COLO829 (cell line): ENCODE measurements at regions not wholly inside any gene's neighbourhood (a gene's known extent, or its start where the extent isn't known, plus 50 kb on each side); places are given as distances from the start of the nearest gene placed in this dataset.
A peak's percentile ranks its signal among the peaks of the same experiment; 100 is the strongest.

Experiments used
- DNase-seq: peaks from one replicate; pipeline ENCODE4 v3.0.0; 2012; ENCODE audit warnings: low spot score

GRCh38 chr6:4291453-4292403 lies 156.4 kb upstream of the ECI2 start:
- DNase-seq = peak; percentile 71

- no peak for DNase-seq
These were observed 154.5 kb upstream of the ECI2 start for GRCh38 chr6:4289770-4290320.

GRCh38 chr6:4287811-4288244 lies 152.5 kb upstream of the ECI2 start:
- DNase-seq = no peak

GRCh38 chr6:4287372-4287771 lies 152.0 kb upstream of the ECI2 start:
- no peak for DNase-seq

GRCh38 chr6:4282926-4283325 lies 147.6 kb upstream of the ECI2 start:
- DNase-seq = no peak

- DNase-seq = no peak
These were observed 146.2 kb upstream of the ECI2 start for GRCh38 chr6:4281341-4282293.

GRCh38 chr6:4280707-4281106 lies 145.3 kb upstream of the ECI2 start:
- DNase-seq = no peak

GRCh38 chr6:4280031-4280430 lies 144.7 kb upstream of the ECI2 start:
- no peak for DNase-seq

GRCh38 chr6:4274382-4275082 lies 139.2 kb upstream of the ECI2 start:
- DNase-seq = no peak

GRCh38 chr6:4272996-4273395 lies 137.6 kb upstream of the ECI2 start:
- DNase-seq = no peak

- DNase-seq = no peak
These were observed 136.5 kb upstream of the ECI2 start for GRCh38 chr6:4271761-4272470.

GRCh38 chr6:4270776-4271175 lies 135.4 kb upstream of the ECI2 start:
- no peak for DNase-seq

GRCh38 chr6:4270001-4270400 lies 134.6 kb upstream of the ECI2 start:
- DNase-seq = no peak

- DNase-seq = no peak
These were observed 132.8 kb upstream of the ECI2 start for GRCh38 chr6:4268171-4268570.

- no peak for DNase-seq
These were observed 130.4 kb upstream of the ECI2 start for GRCh38 chr6:4265740-4266139.

- DNase-seq = no peak
These were observed 129.2 kb upstream of the ECI2 start for GRCh38 chr6:4264601-4265000.

- no peak for DNase-seq
These were observed 128.7 kb upstream of the ECI2 start for GRCh38 chr6:4264081-4264480.

- DNase-seq = no peak
These were observed 127.2 kb upstream of the ECI2 start for GRCh38 chr6:4262526-4262925.

GRCh38 chr6:4259391-4259790 lies 124.0 kb upstream of the ECI2 start:
- no peak for DNase-seq

GRCh38 chr6:4258733-4259132 lies 123.4 kb upstream of the ECI2 start:
- DNase-seq = no peak

- peak; percentile 35 for DNase-seq
These were observed 121.6 kb upstream of the ECI2 start for GRCh38 chr6:4256969-4257368.
